ENCODE measurements at regions not wholly inside any gene's neighbourhood (a gene's known extent, or its start where the extent isn't known, plus 50 kb on each side); places are given as distances from the start of the nearest gene placed in this dataset.

DNA sequence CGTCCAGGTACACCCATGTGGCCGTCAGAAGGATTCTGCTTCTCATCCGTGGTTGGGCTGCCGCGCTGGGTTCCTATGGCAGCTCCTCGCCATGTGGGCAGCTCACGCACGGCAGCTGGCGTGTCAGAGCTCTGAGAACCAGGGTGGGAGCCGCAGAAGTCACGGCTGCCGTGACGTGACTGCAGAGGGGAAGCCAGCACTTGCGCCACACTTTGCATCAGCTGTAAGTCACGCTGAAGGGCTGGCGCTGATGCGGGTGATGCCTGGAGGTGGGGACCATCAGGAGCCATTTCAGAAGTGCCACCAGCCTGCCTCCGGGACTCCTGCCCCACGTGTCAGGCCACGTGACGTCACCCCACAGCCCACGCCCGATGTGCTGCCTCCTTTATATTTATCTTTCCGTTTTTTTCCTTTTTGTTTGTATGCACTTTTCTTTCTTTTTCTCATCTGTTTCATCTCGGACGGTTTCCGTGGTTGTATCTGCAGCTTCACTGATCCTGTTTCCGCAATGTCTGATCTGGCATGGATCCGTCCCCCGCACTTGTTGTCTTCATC lies 133.2 kb downstream of the IGLL1 start:
- TF ChIP-seq POLR2AphosphoS5 (IDR thresholded peaks at IDR 0.05; ENCODE audit: low read depth, low read length) (no peak), SIN3A (IDR thresholded peaks at IDR 0.05; ENCODE audit: borderline replicate concordance, insufficient read depth, low read length) (no peak), FOXP2 (optimal IDR thresholded peaks at IDR 0.05; ENCODE audit: borderline replicate concordance, extremely low read depth, extremely low read length, insufficient read depth) (no peak), TAF1 (IDR thresholded peaks at IDR 0.05; ENCODE audit: borderline replicate concordance, insufficient read depth, low read length) (no peak)
- TF ChIP-seq, protein P1, sequence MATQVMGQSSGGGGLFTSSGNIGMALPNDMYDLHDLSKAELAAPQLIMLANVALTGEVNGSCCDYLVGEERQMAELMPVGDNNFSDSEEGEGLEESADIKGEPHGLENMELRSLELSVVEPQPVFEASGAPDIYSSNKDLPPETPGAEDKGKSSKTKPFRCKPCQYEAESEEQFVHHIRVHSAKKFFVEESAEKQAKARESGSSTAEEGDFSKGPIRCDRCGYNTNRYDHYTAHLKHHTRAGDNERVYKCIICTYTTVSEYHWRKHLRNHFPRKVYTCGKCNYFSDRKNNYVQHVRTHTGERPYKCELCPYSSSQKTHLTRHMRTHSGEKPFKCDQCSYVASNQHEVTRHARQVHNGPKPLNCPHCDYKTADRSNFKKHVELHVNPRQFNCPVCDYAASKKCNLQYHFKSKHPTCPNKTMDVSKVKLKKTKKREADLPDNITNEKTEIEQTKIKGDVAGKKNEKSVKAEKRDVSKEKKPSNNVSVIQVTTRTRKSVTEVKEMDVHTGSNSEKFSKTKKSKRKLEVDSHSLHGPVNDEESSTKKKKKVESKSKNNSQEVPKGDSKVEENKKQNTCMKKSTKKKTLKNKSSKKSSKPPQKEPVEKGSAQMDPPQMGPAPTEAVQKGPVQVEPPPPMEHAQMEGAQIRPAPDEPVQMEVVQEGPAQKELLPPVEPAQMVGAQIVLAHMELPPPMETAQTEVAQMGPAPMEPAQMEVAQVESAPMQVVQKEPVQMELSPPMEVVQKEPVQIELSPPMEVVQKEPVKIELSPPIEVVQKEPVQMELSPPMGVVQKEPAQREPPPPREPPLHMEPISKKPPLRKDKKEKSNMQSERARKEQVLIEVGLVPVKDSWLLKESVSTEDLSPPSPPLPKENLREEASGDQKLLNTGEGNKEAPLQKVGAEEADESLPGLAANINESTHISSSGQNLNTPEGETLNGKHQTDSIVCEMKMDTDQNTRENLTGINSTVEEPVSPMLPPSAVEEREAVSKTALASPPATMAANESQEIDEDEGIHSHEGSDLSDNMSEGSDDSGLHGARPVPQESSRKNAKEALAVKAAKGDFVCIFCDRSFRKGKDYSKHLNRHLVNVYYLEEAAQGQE (IDR thresholded peaks at IDR 0.05; ENCODE audit: insufficient read depth in 1 of 2, low read depth in 2 of 2, low read length in 2 of 2), result no peak

DNA sequence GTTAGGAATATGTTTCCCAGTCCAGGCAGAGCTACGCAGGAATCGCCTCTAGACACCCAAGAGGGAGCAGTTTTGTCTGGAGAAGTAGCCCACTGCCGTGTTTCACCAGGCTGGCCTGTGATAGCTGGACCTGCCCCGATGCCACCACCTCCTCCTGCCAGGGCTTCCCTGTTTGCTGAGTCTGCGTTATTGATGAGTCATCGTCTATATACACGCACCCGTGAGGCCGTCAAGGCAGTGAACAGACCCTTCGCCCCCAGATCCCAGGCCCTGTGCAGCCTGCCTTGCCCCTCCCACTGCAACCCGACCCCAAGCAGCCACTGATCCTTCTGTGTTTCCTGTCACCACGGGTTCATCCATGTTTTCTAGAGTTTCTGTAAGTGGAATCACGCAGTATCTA lies 141.9 kb downstream of the IGLL1 start:
- TF ChIP-seq FOXP2 (optimal IDR thresholded peaks at IDR 0.05; ENCODE audit: borderline replicate concordance, extremely low read depth, extremely low read length, insufficient read depth), result no peak

DNA sequence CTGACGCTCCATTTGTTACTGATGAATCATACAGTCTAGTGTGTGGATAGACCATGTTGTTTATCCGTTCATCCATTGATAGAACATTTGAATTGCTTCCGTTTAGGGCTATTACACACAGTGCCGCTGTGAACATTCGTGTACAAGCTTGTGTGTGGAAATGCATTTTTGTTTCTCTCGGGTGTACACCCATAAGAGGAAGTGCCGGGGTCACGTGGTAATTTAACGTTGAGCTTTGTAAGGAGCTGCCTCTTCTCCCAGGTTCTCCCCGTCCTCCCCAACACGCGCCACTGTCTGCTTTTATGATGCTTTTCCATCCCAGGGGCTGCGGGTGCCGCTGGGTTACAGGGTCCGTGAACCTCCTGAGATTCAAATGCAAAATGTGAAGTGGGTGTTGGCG lies 142.3 kb downstream of the IGLL1 start:
- no peak for TF ChIP-seq SIN3A (IDR thresholded peaks at IDR 0.05; ENCODE audit: borderline replicate concordance, insufficient read depth, low read length)

GRCh38 chr22:23431337-23432072 lies 148.6 kb downstream of the IGLL1 start:
- TF ChIP-seq TAF1 (IDR thresholded peaks at IDR 0.05; ENCODE audit: borderline replicate concordance, insufficient read depth, low read length) (no peak), SIN3A (IDR thresholded peaks at IDR 0.05; ENCODE audit: borderline replicate concordance, insufficient read depth, low read length) (no peak)
- TF ChIP-seq, protein P1 (IDR thresholded peaks at IDR 0.05; ENCODE audit: insufficient read depth in 1 of 2, low read depth in 2 of 2, low read length in 2 of 2), result no peak

DNA sequence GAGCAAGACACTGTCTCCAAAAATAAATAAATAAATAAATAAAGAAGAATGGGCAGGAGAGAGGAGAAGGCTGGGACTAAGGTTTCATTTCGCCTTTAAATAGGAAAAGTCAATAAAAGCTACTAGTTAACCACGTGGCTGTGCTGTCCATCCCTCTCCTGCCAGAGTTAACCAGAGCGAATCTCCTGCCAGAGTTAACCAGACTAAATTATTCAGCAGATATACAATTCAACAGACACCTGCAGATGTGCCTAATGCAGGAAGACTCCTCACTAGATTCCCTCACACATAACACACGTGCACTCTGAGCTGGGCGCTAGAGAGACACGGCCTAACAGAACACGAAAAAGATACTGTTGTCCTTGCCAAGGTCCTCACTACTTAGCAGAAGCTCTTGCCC lies 156.1 kb downstream of the IGLL1 start:
- TF ChIP-seq FOXP2 (optimal IDR thresholded peaks at IDR 0.05; ENCODE audit: borderline replicate concordance, extremely low read depth, extremely low read length, insufficient read depth), result no peak
- no peak for TF ChIP-seq POLR2AphosphoS5 (IDR thresholded peaks at IDR 0.05; ENCODE audit: low read depth, low read length)
- TF ChIP-seq, protein P1 (IDR thresholded peaks at IDR 0.05; ENCODE audit: insufficient read depth in 1 of 2, low read depth in 2 of 2, low read length in 2 of 2), result no peak
- no peak for TF ChIP-seq TAF1 (IDR thresholded peaks at IDR 0.05; ENCODE audit: borderline replicate concordance, insufficient read depth, low read length)
- no peak for TF ChIP-seq SIN3A (IDR thresholded peaks at IDR 0.05; ENCODE audit: borderline replicate concordance, insufficient read depth, low read length)

DNA sequence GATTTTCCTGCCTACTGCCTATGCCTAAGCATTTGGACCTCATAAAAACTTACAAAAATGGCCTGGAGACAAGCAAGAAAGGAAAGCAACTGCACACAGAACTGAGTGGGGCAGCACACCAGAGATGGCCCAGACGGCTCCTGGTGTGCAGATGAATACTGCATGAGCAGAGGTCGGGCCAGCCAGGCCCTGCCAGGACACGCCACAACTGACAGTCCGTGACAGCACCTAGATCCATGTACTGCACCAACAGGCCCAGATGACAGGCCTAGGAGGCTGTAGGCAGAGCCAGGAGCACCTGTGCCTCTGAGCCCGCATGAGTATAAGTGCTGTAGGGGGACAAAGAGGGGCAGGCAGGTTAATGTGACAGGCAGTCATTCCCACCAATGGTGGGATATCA lies 160.2 kb downstream of the IGLL1 start:
- TF ChIP-seq SIN3A (IDR thresholded peaks at IDR 0.05; ENCODE audit: borderline replicate concordance, insufficient read depth, low read length), result no peak
- TF ChIP-seq FOXP2 (optimal IDR thresholded peaks at IDR 0.05; ENCODE audit: borderline replicate concordance, extremely low read depth, extremely low read length, insufficient read depth), result no peak
- TF ChIP-seq, protein P1 (IDR thresholded peaks at IDR 0.05; ENCODE audit: insufficient read depth in 1 of 2, low read depth in 2 of 2, low read length in 2 of 2), result no peak
- no peak for TF ChIP-seq TAF1 (IDR thresholded peaks at IDR 0.05; ENCODE audit: borderline replicate concordance, insufficient read depth, low read length)
- no peak for TF ChIP-seq POLR2AphosphoS5 (IDR thresholded peaks at IDR 0.05; ENCODE audit: low read depth, low read length)

Measured in PFSK-1 (cell line).